ENCODE measurements at regions not wholly inside any gene's neighbourhood (a gene's known extent, or its start where the extent isn't known, plus 50 kb on each side); places are given as distances from the start of the nearest gene placed in this dataset.

DNA sequence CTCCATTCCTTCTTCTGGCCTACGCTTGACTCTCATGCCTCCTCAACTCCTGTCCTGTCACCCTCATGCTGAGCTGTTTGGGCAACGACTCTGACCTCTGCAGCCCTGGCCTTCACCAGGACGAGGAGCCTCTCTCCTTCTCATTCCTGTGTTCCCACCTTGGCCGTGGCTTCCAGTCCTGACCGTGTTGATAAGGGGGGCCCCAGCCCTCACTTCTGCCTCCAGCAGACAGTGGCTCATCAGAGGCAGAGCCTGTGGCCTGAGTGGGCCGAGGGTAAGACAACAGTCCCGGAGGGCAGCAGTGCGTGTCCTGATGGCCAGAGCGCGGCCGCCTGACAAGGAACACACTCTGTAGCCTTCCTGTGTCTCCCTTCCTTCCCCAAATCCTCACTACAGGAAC, 61.7 kb upstream of the UBE3C start:
- TF ChIP-seq, protein P1, sequence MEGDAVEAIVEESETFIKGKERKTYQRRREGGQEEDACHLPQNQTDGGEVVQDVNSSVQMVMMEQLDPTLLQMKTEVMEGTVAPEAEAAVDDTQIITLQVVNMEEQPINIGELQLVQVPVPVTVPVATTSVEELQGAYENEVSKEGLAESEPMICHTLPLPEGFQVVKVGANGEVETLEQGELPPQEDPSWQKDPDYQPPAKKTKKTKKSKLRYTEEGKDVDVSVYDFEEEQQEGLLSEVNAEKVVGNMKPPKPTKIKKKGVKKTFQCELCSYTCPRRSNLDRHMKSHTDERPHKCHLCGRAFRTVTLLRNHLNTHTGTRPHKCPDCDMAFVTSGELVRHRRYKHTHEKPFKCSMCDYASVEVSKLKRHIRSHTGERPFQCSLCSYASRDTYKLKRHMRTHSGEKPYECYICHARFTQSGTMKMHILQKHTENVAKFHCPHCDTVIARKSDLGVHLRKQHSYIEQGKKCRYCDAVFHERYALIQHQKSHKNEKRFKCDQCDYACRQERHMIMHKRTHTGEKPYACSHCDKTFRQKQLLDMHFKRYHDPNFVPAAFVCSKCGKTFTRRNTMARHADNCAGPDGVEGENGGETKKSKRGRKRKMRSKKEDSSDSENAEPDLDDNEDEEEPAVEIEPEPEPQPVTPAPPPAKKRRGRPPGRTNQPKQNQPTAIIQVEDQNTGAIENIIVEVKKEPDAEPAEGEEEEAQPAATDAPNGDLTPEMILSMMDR (IDR thresholded peaks at IDR 0.05; ENCODE audit: low read depth, low read length): no peak
- H3K9me3 ChIP-seq: no peaks in the 10 kb centered on the region
- DNase-seq: no peak
- no peak overlapping the region for H3K4me3 ChIP-seq (ENCODE audit: low read depth, low read length)
- no peaks in the 10 kb centered on the region for H3K36me3 ChIP-seq
- peaks cover 68% of the 10 kb centered on the region for H3K27me3 ChIP-seq
- H3K4me1 ChIP-seq: no peaks in the 10 kb centered on the region

DNA sequence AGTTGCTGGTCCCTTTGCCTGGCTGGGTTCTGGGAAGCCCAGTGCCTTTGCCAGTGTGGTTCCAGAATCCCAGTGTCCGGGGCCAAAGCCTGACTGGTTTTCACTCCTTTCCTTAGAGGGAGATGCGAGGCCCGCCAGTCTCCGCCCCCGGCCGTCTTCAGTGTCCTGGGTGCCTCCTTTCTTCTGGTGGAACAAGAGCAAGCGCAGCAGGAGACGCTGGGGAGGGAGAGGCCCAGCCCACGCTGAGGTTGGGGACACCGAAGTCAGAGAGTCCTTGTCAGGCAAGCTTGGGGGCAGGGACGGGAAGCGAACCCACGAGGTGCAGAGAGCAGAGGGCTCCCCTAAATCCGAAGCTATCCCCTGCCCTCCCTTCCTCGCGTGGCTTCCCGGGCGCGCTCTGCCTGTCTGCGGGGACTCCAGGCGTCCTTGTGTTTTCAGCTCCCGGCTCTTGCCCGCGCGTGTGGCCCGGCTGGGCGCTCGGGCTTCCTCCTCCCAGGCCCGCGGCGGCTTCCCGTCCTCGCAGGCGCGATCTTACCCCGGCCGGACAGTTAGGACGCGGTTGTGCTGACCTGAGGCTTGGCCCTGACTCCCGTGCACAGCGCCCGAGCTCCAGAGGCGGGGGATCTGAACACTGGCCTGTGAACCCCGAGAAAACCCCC, 60.6 kb upstream of the UBE3C start:
- H3K4me3 ChIP-seq (ENCODE audit: low read depth, low read length): no peak overlapping the region
- H3K9me3 ChIP-seq: no peaks in the 10 kb centered on the region
- no peaks in the 10 kb centered on the region for H3K36me3 ChIP-seq
- DNase-seq: no peak
- no peaks in the 10 kb centered on the region for H3K4me1 ChIP-seq
- peaks cover 71% of the 10 kb centered on the region for H3K27me3 ChIP-seq
- TF ChIP-seq, protein P1 (IDR thresholded peaks at IDR 0.05; ENCODE audit: low read depth, low read length): no peak

DNA sequence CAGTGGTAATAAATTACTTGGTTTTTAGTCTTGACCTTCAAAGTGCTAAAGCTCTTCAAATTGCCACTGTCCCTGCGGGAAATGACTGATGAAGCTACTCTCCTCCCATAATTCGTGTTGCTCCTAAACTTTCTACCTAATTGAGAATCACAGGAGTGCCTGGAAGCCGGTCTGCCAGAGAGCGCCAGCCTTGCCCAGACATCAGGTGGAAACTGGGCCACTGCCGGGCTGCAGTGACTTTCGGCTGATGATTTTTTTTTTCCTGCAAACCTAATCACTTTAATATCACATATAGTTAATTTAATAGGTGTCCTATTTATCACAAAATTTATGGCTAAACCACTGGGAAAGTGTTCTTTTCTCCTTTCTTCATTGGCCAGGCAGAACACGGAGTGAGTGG, 59.6 kb upstream of the UBE3C start:
- DNase-seq: no peak
- Histone ChIP-seq H3K4me1 (no peaks in the 10 kb centered on the region), H3K9me3 (no peaks in the 10 kb centered on the region), H3K36me3 (no peaks in the 10 kb centered on the region), H3K4me3 (ENCODE audit: low read depth, low read length) (no peak overlapping the region), H3K27me3 (peaks cover 61% of the 10 kb centered on the region)
- TF ChIP-seq, protein P1 (IDR thresholded peaks at IDR 0.05; ENCODE audit: low read depth, low read length): no peak

DNA sequence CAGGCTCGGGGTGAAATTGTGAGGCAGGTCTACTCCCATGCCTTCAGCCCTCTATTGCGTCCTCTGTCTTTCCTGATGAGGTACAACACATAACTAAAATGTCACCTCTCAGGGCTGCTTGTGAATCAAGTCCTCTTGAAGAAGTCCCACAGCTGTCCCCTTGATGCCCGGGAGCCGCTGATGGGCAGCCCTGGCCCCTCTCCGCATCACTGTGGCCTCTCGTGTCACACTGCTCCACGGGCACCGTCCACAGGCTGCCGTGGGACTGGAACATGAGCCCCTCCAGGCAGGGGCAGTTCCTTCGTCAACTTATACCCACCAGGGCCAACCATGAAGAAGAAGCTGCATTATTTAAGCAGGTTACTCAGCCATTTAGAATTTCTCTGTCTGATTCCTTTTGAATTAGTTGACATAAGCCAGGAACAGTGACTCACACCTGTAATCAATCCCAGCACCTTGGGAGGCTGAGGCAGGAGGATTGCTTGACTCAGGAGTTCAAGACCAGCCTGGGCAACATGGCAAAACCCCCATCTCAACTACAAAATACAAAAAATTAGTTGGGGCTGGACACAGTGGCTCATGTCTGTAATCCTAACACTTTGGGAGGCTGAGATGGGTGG, 58.5 kb upstream of the UBE3C start:
- H3K4me1 ChIP-seq: no peaks in the 10 kb centered on the region
- peaks cover 55% of the 10 kb centered on the region for H3K27me3 ChIP-seq
- H3K4me3 ChIP-seq (ENCODE audit: low read depth, low read length): no peak overlapping the region
- DNase-seq: no peak
- no peaks in the 10 kb centered on the region for H3K9me3 ChIP-seq
- no peaks in the 10 kb centered on the region for H3K36me3 ChIP-seq
- TF ChIP-seq, protein P1 (IDR thresholded peaks at IDR 0.05; ENCODE audit: low read depth, low read length): no peak

DNA sequence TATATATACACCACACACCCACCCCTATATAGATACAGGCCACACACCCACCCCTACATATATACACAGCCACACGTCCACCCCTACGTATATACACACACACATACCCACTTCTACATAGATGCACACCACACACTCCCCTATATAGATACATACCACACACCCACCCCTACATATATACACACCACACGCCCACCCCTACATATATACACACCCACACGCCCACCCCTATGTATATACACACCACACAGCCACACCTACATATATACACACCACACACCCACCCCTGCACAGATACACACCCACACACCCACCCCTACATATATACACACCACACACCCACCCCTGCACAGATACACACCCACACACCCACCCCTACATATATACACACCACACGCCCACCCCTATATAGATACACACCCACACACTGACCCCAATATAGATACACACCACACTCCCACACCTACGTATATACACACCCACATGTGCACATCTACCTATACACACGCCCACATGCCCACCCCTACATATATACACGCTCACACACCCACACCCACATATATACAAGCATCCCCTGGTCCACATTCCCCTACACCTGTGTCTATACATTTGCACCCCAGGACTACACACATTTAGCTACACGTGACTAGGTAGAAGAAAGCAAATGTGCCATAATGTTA, 52.1 kb upstream of the UBE3C start:
- Histone ChIP-seq H3K36me3 (no peaks in the 10 kb centered on the region), H3K4me1 (no peaks in the 10 kb centered on the region), H3K9me3 (no peaks in the 10 kb centered on the region), H3K27me3 (peaks cover 38% of the 10 kb centered on the region), H3K4me3 (ENCODE audit: low read depth, low read length) (no peak overlapping the region)
- TF ChIP-seq, protein P1 (IDR thresholded peaks at IDR 0.05; ENCODE audit: low read depth, low read length): no peak
- DNase-seq: no peak

DNA sequence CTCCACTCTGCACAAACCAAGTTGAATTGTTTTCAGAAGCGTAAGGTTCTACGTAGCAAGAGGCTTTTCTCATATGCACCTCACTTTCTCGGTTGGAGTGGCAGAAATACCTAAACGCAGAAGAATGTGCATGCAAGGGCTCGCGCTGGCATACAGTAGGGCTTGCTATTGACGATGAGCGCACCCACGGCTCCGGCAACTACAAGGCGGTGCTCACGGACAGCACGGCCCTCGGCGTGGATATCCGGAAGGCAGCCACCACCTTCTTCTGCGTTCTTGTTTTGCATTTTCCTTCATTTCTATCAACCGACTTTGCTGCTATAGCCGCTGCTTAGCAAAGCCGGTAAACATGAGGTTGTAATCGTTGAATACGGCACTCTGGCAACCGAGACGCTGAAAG, 51.1 kb upstream of the UBE3C start:
- no peaks in the 10 kb centered on the region for H3K4me1 ChIP-seq
- peaks cover 31% of the 10 kb centered on the region for H3K27me3 ChIP-seq
- no peak overlapping the region for H3K4me3 ChIP-seq (ENCODE audit: low read depth, low read length)
- TF ChIP-seq, protein P1 (IDR thresholded peaks at IDR 0.05; ENCODE audit: low read depth, low read length): no peak
- no peaks in the 10 kb centered on the region for H3K36me3 ChIP-seq
- no peaks in the 10 kb centered on the region for H3K9me3 ChIP-seq
- no peak for DNase-seq

Data from BE2C (cell line).